Activated B cell treated with CpG ODN at 0.5 μM for 24 hours (primary cell): ENCODE measurements at regions not wholly inside any gene's neighbourhood (a gene's known extent, or its start where the extent isn't known, plus 50 kb on each side); places are given as distances from the start of the nearest gene placed in this dataset.

Experiments used
- ATAC-seq: fragments of 200-7000 bp; cut with Tn5 transposase; one replicate; pipeline ENCODE4 v1.10.0; 2021; ENCODE audit warnings: low read depth, mild to moderate bottlenecking, moderate library complexity
- CTCF ChIA-PET: fragments of 350-600 bp; sonication (Branson Sonifier 250); formaldehyde crosslinking; loops from one replicate; lab custom pipeline; 2021; ENCODE audit warnings: antibody characterized with exemption; lab: Charles Lee
- POLR2A ChIA-PET: fragments of 350-600 bp; sonication (Branson Sonifier 250); formaldehyde crosslinking; loops from one replicate; lab custom pipeline; 2021; ENCODE audit warnings: antibody characterized with exemption; lab: Charles Lee
- DNase-seq: peaks from one replicate; pipeline ENCODE4 v3.0.0; 2022
- H3K27ac Mint-ChIP-seq: one replicate; pipeline ENCODE4 v1.8.0; 2020; ENCODE audit warnings: mixed read lengths
- H3K27me3 Mint-ChIP-seq: one replicate; pipeline ENCODE4 v1.8.0; 2021; ENCODE audit warnings: mixed read lengths
- H3K36me3 Mint-ChIP-seq: one replicate; pipeline ENCODE4 v1.8.0; 2021; ENCODE audit warnings: low read depth, mixed read lengths
- H3K4me1 Mint-ChIP-seq: one replicate; pipeline ENCODE4 v1.8.0; 2021; ENCODE audit warnings: mixed read lengths
- H3K4me3 Mint-ChIP-seq: one replicate; pipeline ENCODE4 v1.8.0; 2020; ENCODE audit warnings: mild to moderate bottlenecking, mixed read lengths
- H3K9me3 Mint-ChIP-seq: one replicate; pipeline ENCODE4 v1.8.0; 2020; ENCODE audit warnings: mixed read lengths
- CTCF ChIP-seq: fragments of 200-600 bp; IDR thresholded peaks from one replicate; pipeline ENCODE4 v1.8.0; 2022; ENCODE audit warnings: antibody characterized with exemption, mild to moderate bottlenecking
- intact Hi-C: fragments of 100-400 bp; cut with micrococcal nuclease; formaldehyde crosslinking; loops from one replicate; pipeline ENCODE4 v1.15.1; 2024

GRCh38 chr2:19695706-19696105 lies 206.1 kb downstream of the TTC32 start:
- intact Hi-C loops = no loop called here
- ATAC-seq (no peak), DNase-seq (no peak)
- TF ChIP-seq CTCF = no peak
- Mint-ChIP-seq H3K27ac (no peak overlapping the region), H3K36me3 (no peaks in the 10 kb centered on the region), H3K4me1 (no peaks in the 10 kb centered on the region), H3K9me3 (no peaks in the 10 kb centered on the region), H3K27me3 (no peaks in the 10 kb centered on the region), H3K4me3 (no peak overlapping the region)
- POLR2A ChIA-PET = no interaction called here
- CTCF ChIA-PET = no interaction called here

GRCh38 chr2:19691892-19692291 lies 209.9 kb downstream of the TTC32 start:
- CTCF ChIA-PET = no interaction called here
- Mint-ChIP-seq H3K4me3 (no peak overlapping the region), H3K4me1 (no peaks in the 10 kb centered on the region), H3K27ac (no peak overlapping the region), H3K36me3 (no peaks in the 10 kb centered on the region), H3K9me3 (no peaks in the 10 kb centered on the region), H3K27me3 (peaks cover 2% of the 10 kb centered on the region)
- DNase-seq = no peak
- ATAC-seq = no peak
- intact Hi-C loops = no loop called here
- POLR2A ChIA-PET = no interaction called here
- no peak for TF ChIP-seq CTCF

- no peak for ATAC-seq
- H3K27ac Mint-ChIP-seq = no peak overlapping the region
- intact Hi-C loops = no loop called here
- ChIA-PET CTCF (no interaction called here), POLR2A (no interaction called here)
- H3K36me3 Mint-ChIP-seq = no peaks in the 10 kb centered on the region
- DNase-seq = no peak
- peaks cover 2% of the 10 kb centered on the region for H3K27me3 Mint-ChIP-seq
- H3K4me3 Mint-ChIP-seq = no peak overlapping the region
- TF ChIP-seq CTCF = no peak
- H3K4me1 Mint-ChIP-seq = no peaks in the 10 kb centered on the region
- no peaks in the 10 kb centered on the region for H3K9me3 Mint-ChIP-seq
Observed at GRCh38 chr2:19690429-19690828, 211.4 kb downstream of the TTC32 start.

- no peak for TF ChIP-seq CTCF
- Mint-ChIP-seq H3K36me3 (no peaks in the 10 kb centered on the region), H3K27ac (no peak overlapping the region), H3K9me3 (no peaks in the 10 kb centered on the region), H3K27me3 (peaks cover 2% of the 10 kb centered on the region), H3K4me3 (no peak overlapping the region), H3K4me1 (no peaks in the 10 kb centered on the region)
- intact Hi-C loops = no loop called here
- POLR2A ChIA-PET = no interaction called here
- CTCF ChIA-PET = no interaction called here
- ATAC-seq (no peak), DNase-seq (no peak)
Observed at GRCh38 chr2:19689646-19690168, 212.1 kb downstream of the TTC32 start.

GRCh38 chr2:19688059-19688458 lies 213.7 kb downstream of the TTC32 start:
- Mint-ChIP-seq H3K4me3 (no peak overlapping the region), H3K36me3 (no peaks in the 10 kb centered on the region), H3K9me3 (no peaks in the 10 kb centered on the region), H3K27me3 (peaks cover 2% of the 10 kb centered on the region), H3K4me1 (no peaks in the 10 kb centered on the region), H3K27ac (no peak overlapping the region)
- POLR2A ChIA-PET = no interaction called here
- DNase-seq (no peak), ATAC-seq (no peak)
- CTCF ChIA-PET = no interaction called here
- TF ChIP-seq CTCF = no peak
- intact Hi-C loops = no loop called here
